HUES64 (cell line): ENCODE measurements at regions not wholly inside any gene's neighbourhood (a gene's known extent, or its start where the extent isn't known, plus 50 kb on each side); places are given as distances from the start of the nearest gene placed in this dataset.

Experiments used
- H3K27ac ChIP-seq: 2 replicates; pipeline ENCODE4 v1.7.0; 2013; ENCODE audit warnings: low read depth, low read length, inconsistent platforms
- H3K27me3 ChIP-seq: 2 replicates; pipeline ENCODE4 v1.6.1; 2013; ENCODE audit warnings: mild to moderate bottlenecking, low read length; ENCODE audit not compliant: insufficient read depth
- H3K36me3 ChIP-seq: 2 replicates; pipeline ENCODE4 v1.6.1; 2013; ENCODE audit warnings: mild to moderate bottlenecking, low read length; ENCODE audit not compliant: insufficient read depth
- H3K4me1 ChIP-seq: 2 replicates; pipeline ENCODE4 v1.6.1; 2013; ENCODE audit warnings: mild to moderate bottlenecking, low read length, moderate library complexity; ENCODE audit not compliant: insufficient read depth
- H3K4me3 ChIP-seq: 2 replicates; pipeline ENCODE4 v1.5.1; 2013; ENCODE audit warnings: mild to moderate bottlenecking, low read length, moderate library complexity
- H3K9ac ChIP-seq: 2 replicates; pipeline ENCODE4 v1.6.1; 2013; ENCODE audit warnings: mild to moderate bottlenecking, low read depth, low read length
- H3K9me3 ChIP-seq: 2 replicates; pipeline ENCODE4 v1.6.1; 2013; ENCODE audit warnings: low read depth, low read length; ENCODE audit not compliant: insufficient read depth
- WGBS: fragments of 150-250, 120-280 bp; methylation state at CpG from one replicate; pipeline ENCODE4 v1.1.7; 2013; ENCODE audit warnings: missing lambda C conversion rate; 5-methylcytosine and 5-hydroxymethylcytosine counted together

DNA sequence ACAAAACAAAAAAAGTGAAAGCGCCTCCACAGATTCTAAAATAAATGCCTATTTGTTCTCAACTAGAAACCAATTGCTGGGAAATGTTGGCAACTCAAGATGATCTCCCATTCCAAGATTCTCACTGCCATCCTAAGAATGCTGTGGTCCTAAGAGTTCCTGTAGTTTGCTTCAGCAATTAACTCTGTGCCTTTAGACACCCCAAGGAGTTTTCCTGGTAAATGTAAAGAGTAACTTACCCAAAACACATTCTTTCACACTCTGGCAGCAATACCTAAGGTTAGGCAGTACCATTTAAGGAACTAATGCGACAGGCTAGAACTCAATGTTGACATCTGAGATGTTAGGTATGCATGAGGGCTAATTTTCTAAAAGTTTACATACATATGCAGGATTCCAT lies 58.8 kb upstream of the TANK start:
- Histone ChIP-seq H3K4me1 (peaks cover 13% of the 10 kb centered on the region; the same call in 1 of the 2 replicates), H3K27me3 (no peaks in the 10 kb centered on the region), H3K36me3 (no peaks in the 10 kb centered on the region), H3K27ac (0 out of 2 replicates have a peak overlapping the region, but pooled peaks have one; percentile 26), H3K9ac (no peak overlapping the region), H3K4me3 (no peak overlapping the region), H3K9me3 (no peaks in the 10 kb centered on the region)
- 99% methylated on average over 2 of the region's 2 CpGs for WGBS

DNA sequence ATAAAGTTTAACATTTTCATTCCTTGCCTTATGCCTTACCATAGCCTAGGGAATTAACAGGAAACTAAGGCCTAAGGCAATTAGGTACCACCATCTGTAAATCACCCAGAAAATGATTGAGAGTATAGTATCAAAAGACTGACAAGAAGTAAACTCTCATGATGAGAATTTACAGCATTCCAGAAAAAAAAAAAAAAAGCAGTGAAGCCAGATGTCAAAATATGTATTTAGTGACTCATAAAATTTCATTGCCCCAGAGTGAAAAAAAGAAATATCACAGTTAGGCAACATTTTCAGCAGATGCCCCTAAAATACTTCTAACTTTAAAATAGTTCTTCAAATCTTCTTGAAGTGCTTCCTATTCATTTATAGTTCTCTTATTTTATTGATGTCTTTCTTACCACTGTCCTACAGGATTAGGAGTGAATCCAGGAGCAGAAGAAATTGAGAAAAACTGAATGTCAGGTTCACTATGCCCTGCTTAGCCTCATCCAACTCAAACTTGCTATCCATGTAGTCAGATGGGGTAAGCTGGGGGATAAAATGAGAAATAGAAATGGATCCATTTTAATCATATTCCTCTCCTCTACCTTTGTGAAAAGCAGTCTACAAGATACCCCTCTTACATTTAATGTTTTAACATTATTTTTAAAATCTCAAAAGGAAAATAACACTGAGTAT lies 57.3 kb upstream of the TANK start:
- Histone ChIP-seq H3K9me3 (no peaks in the 10 kb centered on the region), H3K27me3 (no peaks in the 10 kb centered on the region), H3K9ac (no peak overlapping the region), H3K36me3 (no peaks in the 10 kb centered on the region), H3K27ac (no peak overlapping the region), H3K4me3 (no peak overlapping the region), H3K4me1 (peaks cover 13% of the 10 kb centered on the region; the same call in 1 of the 2 replicates)

DNA sequence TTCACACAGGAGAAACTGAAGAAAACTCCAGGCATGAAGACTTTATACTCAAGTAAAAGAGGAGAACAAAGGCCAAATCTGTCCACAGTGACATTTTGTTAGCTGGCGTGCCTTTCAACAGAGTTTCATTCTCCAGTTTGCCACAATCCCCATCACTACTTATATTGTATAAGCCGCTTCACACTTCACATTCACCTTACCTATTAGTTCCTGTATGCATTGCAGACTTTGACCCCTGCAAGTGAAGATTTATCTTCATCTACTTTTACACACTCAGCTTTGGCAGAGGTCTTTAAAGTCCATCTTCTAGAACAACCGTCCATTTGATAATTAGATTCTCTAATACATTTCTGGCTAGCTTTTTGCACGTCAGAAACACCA lies 56.8 kb upstream of the TANK start:
- Histone ChIP-seq H3K9me3 (no peaks in the 10 kb centered on the region), H3K27me3 (no peaks in the 10 kb centered on the region), H3K27ac (no peak overlapping the region), H3K4me1 (peaks cover 13% of the 10 kb centered on the region; the same call in 1 of the 2 replicates), H3K4me3 (no peak overlapping the region), H3K36me3 (no peaks in the 10 kb centered on the region), H3K9ac (no peak overlapping the region)
- 95% methylated on average over 3 of the region's 4 CpGs for WGBS

DNA sequence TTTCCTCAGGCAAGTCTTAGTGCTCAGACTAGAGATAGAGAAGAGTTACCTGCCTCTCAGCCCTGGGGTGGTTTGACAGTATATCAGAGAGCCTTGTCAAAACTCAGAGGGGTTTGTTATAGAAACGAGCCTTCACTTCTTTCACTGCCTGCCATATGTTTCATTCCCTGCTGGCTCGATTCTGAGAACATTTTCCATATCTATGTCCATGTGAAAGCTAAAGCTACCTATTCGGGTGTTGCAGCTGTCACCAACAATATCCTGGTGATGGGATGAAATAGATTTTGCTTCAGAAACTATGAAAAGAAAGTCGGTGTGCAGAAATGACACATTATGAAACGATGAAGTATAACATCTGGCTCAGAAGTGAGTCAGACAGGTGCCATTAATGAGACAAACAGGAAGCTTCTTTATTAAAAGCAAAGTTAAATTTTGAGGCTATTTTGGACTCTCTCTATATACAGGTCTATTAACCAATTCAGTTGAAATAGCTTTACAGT lies 56.1 kb upstream of the TANK start:
- Histone ChIP-seq H3K9me3 (no peaks in the 10 kb centered on the region), H3K4me1 (peaks cover 13% of the 10 kb centered on the region; the same call in 1 of the 2 replicates), H3K27me3 (no peaks in the 10 kb centered on the region), H3K36me3 (no peaks in the 10 kb centered on the region), H3K4me3 (no peak overlapping the region), H3K9ac (no peak overlapping the region), H3K27ac (no peak overlapping the region)
- 87% methylated on average over 5 of the region's 5 CpGs for WGBS

DNA sequence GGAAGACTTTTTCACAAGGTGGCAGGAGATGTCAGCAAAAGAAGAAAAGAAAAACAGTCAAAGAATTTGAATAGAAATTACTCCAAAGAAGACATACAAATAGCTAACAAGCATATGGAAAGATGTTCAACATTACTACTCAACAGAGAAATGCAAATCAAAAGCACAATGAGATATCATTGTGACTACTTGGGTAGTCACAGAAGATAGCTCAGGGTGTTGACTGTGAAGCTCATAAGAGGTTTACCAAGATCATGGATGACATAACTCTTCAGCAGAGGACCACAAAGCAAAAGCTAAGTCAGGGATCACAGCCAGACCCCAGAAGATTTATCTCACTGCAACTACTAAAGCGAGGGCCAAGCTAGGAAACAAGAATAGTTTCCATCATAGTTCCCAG lies 53.0 kb upstream of the TANK start:
- Histone ChIP-seq H3K9ac (no peak overlapping the region), H3K4me1 (peaks cover 4% of the 10 kb centered on the region; the same call in 1 of the 2 replicates), H3K27ac (no peak overlapping the region), H3K27me3 (no peaks in the 10 kb centered on the region), H3K9me3 (no peaks in the 10 kb centered on the region), H3K36me3 (no peaks in the 10 kb centered on the region), H3K4me3 (no peak overlapping the region)
- WGBS: 94% methylated on average over 1 of the region's 1 CpG
